Type B pancreatic cell (in vitro differentiated cells): ENCODE measurements at regions not wholly inside any gene's neighbourhood (a gene's known extent, or its start where the extent isn't known, plus 50 kb on each side); places are given as distances from the start of the nearest gene placed in this dataset.

Experiments used
- DNase-seq: peaks from one replicate; pipeline ENCODE4 v3.0.0; 2021; ENCODE audit warnings: mixed read lengths; ENCODE audit not compliant: unreplicated experiment; ENCODE audit errors: extremely low spot score
- H3K27ac Mint-ChIP-seq: 2 replicates; pipeline ENCODE4 v1.8.0; 2021; ENCODE audit warnings: mild to moderate bottlenecking, mixed read lengths
- H3K27me3 Mint-ChIP-seq: 2 replicates; pipeline ENCODE4 v1.8.0; 2021; ENCODE audit warnings: mixed read lengths
- H3K36me3 Mint-ChIP-seq: 2 replicates; pipeline ENCODE4 v1.8.0; 2021; ENCODE audit warnings: mixed read lengths
- H3K4me1 Mint-ChIP-seq: one replicate; pipeline ENCODE4 v1.8.0; 2021; ENCODE audit warnings: mixed read lengths; ENCODE audit not compliant: unreplicated experiment
- H3K4me3 Mint-ChIP-seq: 2 replicates; pipeline ENCODE4 v1.8.0; 2021; ENCODE audit warnings: mild to moderate bottlenecking, mixed read lengths
- H3K9me3 Mint-ChIP-seq: 2 replicates; pipeline ENCODE4 v1.8.0; 2021; ENCODE audit warnings: mixed read lengths
- TF ChIP-seq, protein P1 (sequence below): fragments of 200-600 bp; sonication (generic); conservative IDR thresholded peaks from 2 replicates; pipeline ENCODE4 v1.5.0; 2021; ENCODE audit warnings: antibody characterized with exemption, mild to moderate bottlenecking

- Mint-ChIP-seq H3K4me1 (peaks cover 4% of the 10 kb centered on the region), H3K4me3 (no peak overlapping the region), H3K27ac (no peak overlapping the region), H3K36me3 (no peaks in the 10 kb centered on the region), H3K9me3 (peaks cover 15% of the 10 kb centered on the region), H3K27me3 (no peaks in the 10 kb centered on the region)
- TF ChIP-seq, protein P1, sequence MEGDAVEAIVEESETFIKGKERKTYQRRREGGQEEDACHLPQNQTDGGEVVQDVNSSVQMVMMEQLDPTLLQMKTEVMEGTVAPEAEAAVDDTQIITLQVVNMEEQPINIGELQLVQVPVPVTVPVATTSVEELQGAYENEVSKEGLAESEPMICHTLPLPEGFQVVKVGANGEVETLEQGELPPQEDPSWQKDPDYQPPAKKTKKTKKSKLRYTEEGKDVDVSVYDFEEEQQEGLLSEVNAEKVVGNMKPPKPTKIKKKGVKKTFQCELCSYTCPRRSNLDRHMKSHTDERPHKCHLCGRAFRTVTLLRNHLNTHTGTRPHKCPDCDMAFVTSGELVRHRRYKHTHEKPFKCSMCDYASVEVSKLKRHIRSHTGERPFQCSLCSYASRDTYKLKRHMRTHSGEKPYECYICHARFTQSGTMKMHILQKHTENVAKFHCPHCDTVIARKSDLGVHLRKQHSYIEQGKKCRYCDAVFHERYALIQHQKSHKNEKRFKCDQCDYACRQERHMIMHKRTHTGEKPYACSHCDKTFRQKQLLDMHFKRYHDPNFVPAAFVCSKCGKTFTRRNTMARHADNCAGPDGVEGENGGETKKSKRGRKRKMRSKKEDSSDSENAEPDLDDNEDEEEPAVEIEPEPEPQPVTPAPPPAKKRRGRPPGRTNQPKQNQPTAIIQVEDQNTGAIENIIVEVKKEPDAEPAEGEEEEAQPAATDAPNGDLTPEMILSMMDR, result no peak
- no peak for DNase-seq
Measured at GRCh38 chrX:39203427-39203826, 402.2 kb downstream of the MID1IP1 start.

GRCh38 chrX:39204353-39204752, 403.1 kb downstream of the MID1IP1 start:
- no peak for DNase-seq
- Mint-ChIP-seq H3K27me3 (no peaks in the 10 kb centered on the region), H3K9me3 (peaks cover 15% of the 10 kb centered on the region), H3K36me3 (no peaks in the 10 kb centered on the region), H3K27ac (no peak overlapping the region), H3K4me1 (peaks cover 4% of the 10 kb centered on the region), H3K4me3 (no peak overlapping the region)
- TF ChIP-seq, protein P1, result no peak

DNA sequence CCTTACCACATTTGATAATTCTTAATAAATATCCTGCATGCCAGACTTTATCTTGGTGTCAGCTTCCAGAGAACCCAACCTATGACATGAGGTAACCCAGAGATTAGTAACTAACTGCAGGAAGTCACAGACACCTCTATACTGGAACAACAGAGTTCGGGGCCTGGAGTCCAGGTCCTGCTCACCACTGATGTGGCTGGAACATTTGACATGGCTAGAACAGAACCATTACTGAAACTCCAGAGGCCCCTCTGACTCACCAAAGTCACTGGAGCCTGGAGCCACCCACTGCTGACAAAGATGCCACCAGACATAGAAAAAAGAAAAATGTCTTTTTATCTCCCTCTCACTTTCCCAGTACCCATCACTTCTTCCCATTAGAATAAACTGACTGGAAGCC, 403.7 kb downstream of the MID1IP1 start:
- Mint-ChIP-seq H3K27ac (no peak overlapping the region), H3K27me3 (no peaks in the 10 kb centered on the region), H3K36me3 (no peaks in the 10 kb centered on the region), H3K9me3 (peaks cover 15% of the 10 kb centered on the region), H3K4me1 (peaks cover 4% of the 10 kb centered on the region), H3K4me3 (no peak overlapping the region)
- TF ChIP-seq, protein P1, result no peak
- no peak for DNase-seq

- no peaks in the 10 kb centered on the region for H3K27me3 Mint-ChIP-seq
- no peak for DNase-seq
- H3K4me1 Mint-ChIP-seq, result peaks cover 4% of the 10 kb centered on the region
- no peaks in the 10 kb centered on the region for H3K36me3 Mint-ChIP-seq
- no peak overlapping the region for H3K4me3 Mint-ChIP-seq
- H3K27ac Mint-ChIP-seq, result no peak overlapping the region
- H3K9me3 Mint-ChIP-seq, result peaks cover 15% of the 10 kb centered on the region
- TF ChIP-seq, protein P1, result no peak
Measured at GRCh38 chrX:39205467-39205866, 404.2 kb downstream of the MID1IP1 start.

- TF ChIP-seq, protein P1, result no peak
- Mint-ChIP-seq H3K27me3 (no peaks in the 10 kb centered on the region), H3K36me3 (no peaks in the 10 kb centered on the region), H3K4me1 (peaks cover 4% of the 10 kb centered on the region), H3K27ac (no peak overlapping the region), H3K4me3 (no peak overlapping the region), H3K9me3 (peaks cover 19% of the 10 kb centered on the region)
- DNase-seq, result no peak
Measured at GRCh38 chrX:39206399-39207145, 405.3 kb downstream of the MID1IP1 start.
